WTC11 (cell line): ENCODE measurements at regions not wholly inside any gene's neighbourhood (a gene's known extent, or its start where the extent isn't known, plus 50 kb on each side); places are given as distances from the start of the nearest gene placed in this dataset.

Experiments used
- CREB1 ChIP-seq: sonication (generic); formaldehyde crosslinking; IDR thresholded peaks from 2 replicates; pipeline ENCODE4 v1.8.0; 2023; ENCODE audit warnings: mild to moderate bottlenecking, missing genetic modification reagents
- ETV6 ChIP-seq: sonication (generic); formaldehyde crosslinking; IDR thresholded peaks from 2 replicates; pipeline ENCODE4 v1.8.1; 2022; ENCODE audit warnings: mild to moderate bottlenecking, missing genetic modification reagents
- MYBL2 ChIP-seq: sonication (generic); formaldehyde crosslinking; IDR thresholded peaks from 2 replicates; pipeline ENCODE4 v1.8.1; 2023; ENCODE audit warnings: mild to moderate bottlenecking, moderate library complexity, missing genetic modification reagents
- NR2C2 ChIP-seq: sonication (generic); formaldehyde crosslinking; IDR thresholded peaks from 2 replicates; pipeline ENCODE4 v1.8.0; 2022; ENCODE audit warnings: mild to moderate bottlenecking, missing genetic modification reagents
- TEAD4 ChIP-seq: sonication (generic); formaldehyde crosslinking; IDR thresholded peaks from 2 replicates; pipeline ENCODE4 v1.8.0; 2022; ENCODE audit warnings: mild to moderate bottlenecking, missing genetic modification reagents
- TF ChIP-seq, protein P1 (sequence below): fragments of 200-600 bp; IDR thresholded peaks from 2 replicates; pipeline ENCODE4 v1.8.0; 2022; ENCODE audit warnings: antibody characterized with exemption
- TF ChIP-seq, protein P2 (sequence below): sonication (generic); formaldehyde crosslinking; IDR thresholded peaks from 2 replicates; pipeline ENCODE4 v1.8.1; 2023; ENCODE audit warnings: mild to moderate bottlenecking, moderate library complexity, missing genetic modification reagents
- TF ChIP-seq, protein P3 (sequence below): sonication (generic); formaldehyde crosslinking; IDR thresholded peaks from 2 replicates; pipeline ENCODE4 v1.8.0; 2023; ENCODE audit warnings: missing genetic modification reagents

DNA sequence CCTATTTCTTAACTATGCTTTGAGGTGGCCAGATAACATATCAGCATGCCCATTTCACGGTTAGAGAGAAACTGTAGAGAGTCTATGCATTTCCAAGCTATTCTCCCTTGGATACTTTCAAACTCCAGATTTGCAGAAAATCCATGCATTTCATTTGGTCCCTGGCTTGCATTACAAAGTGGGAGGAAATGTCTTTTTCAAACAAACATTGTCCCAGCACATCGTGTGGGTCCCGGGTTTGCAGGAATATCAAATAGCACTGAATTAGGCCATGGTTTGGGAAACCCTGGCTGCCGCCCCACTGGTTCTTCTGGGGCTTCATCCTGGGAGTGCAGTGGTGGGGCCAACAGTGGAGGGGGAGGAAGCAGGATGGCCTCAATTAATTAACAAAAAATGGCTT, 171.9 kb downstream of the IRX5 start:
- TF ChIP-seq, protein P1, sequence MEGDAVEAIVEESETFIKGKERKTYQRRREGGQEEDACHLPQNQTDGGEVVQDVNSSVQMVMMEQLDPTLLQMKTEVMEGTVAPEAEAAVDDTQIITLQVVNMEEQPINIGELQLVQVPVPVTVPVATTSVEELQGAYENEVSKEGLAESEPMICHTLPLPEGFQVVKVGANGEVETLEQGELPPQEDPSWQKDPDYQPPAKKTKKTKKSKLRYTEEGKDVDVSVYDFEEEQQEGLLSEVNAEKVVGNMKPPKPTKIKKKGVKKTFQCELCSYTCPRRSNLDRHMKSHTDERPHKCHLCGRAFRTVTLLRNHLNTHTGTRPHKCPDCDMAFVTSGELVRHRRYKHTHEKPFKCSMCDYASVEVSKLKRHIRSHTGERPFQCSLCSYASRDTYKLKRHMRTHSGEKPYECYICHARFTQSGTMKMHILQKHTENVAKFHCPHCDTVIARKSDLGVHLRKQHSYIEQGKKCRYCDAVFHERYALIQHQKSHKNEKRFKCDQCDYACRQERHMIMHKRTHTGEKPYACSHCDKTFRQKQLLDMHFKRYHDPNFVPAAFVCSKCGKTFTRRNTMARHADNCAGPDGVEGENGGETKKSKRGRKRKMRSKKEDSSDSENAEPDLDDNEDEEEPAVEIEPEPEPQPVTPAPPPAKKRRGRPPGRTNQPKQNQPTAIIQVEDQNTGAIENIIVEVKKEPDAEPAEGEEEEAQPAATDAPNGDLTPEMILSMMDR: no peak
- TF ChIP-seq ETV6 (CRISPR knock-in tag): no peak
- TF ChIP-seq NR2C2 (CRISPR knock-in tag): no peak
- TF ChIP-seq CREB1: no peak
- no peak for TF ChIP-seq MYBL2 (CRISPR knock-in tag)
- TF ChIP-seq, protein P2, sequence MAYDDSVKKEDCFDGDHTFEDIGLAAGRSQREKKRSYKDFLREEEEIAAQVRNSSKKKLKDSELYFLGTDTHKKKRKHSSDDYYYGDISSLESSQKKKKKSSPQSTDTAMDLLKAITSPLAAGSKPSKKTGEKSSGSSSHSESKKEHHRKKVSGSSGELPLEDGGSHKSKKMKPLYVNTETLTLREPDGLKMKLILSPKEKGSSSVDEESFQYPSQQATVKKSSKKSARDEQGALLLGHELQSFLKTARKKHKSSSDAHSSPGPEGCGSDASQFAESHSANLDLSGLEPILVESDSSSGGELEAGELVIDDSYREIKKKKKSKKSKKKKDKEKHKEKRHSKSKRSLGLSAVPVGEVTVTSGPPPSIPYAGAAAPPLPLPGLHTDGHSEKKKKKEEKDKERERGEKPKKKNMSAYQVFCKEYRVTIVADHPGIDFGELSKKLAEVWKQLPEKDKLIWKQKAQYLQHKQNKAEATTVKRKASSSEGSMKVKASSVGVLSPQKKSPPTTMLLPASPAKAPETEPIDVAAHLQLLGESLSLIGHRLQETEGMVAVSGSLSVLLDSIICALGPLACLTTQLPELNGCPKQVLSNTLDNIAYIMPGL (CRISPR knock-in tag): no peak
- TF ChIP-seq, protein P3, sequence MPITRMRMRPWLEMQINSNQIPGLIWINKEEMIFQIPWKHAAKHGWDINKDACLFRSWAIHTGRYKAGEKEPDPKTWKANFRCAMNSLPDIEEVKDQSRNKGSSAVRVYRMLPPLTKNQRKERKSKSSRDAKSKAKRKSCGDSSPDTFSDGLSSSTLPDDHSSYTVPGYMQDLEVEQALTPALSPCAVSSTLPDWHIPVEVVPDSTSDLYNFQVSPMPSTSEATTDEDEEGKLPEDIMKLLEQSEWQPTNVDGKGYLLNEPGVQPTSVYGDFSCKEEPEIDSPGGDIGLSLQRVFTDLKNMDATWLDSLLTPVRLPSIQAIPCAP (CRISPR knock-in tag): no peak
- no peak for TF ChIP-seq TEAD4
